AG09309 (cell line): ENCODE measurements at regions not wholly inside any gene's neighbourhood (a gene's known extent, or its start where the extent isn't known, plus 50 kb on each side); places are given as distances from the start of the nearest gene placed in this dataset.

Source experiments
- DNase-seq: peaks from one replicate; pipeline ENCODE4 v3.0.0-alpha.2; 2010; ENCODE audit warnings: low read depth
- H3K4me3 ChIP-seq: 2 replicates; pipeline ENCODE4 v1.5.1; 2011; ENCODE audit warnings: mild to moderate bottlenecking, low read depth, low read length, moderate library complexity; ENCODE audit not compliant: control insufficient read depth
- TF ChIP-seq, protein P1 (sequence below): IDR thresholded peaks from 2 replicates; pipeline ENCODE4 v1.5.1; 2011; ENCODE audit warnings: mild to moderate bottlenecking, low read depth, low read length, inconsistent platforms; ENCODE audit not compliant: insufficient read depth, control insufficient read depth; ENCODE audit errors: missing control alignments

DNA sequence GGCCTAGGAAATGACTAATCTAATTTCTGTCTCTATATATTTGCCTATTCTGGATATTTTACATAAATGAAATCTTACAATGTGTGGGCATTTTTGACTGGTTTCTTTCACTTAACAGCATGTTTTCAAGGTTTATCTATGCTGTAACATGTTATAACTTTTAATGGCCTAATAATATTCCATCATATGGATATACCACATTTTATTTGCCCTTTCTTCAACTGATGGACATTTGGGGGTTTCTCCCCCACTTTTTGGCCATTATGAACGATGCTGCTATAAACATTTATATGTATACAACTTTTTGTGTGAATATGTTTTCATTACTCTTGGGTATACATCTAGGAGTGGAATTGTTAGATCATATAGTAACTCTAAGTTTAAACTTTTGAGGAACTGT lies 357.3 kb upstream of the ADAMTS9 start:
- TF ChIP-seq, protein P1, sequence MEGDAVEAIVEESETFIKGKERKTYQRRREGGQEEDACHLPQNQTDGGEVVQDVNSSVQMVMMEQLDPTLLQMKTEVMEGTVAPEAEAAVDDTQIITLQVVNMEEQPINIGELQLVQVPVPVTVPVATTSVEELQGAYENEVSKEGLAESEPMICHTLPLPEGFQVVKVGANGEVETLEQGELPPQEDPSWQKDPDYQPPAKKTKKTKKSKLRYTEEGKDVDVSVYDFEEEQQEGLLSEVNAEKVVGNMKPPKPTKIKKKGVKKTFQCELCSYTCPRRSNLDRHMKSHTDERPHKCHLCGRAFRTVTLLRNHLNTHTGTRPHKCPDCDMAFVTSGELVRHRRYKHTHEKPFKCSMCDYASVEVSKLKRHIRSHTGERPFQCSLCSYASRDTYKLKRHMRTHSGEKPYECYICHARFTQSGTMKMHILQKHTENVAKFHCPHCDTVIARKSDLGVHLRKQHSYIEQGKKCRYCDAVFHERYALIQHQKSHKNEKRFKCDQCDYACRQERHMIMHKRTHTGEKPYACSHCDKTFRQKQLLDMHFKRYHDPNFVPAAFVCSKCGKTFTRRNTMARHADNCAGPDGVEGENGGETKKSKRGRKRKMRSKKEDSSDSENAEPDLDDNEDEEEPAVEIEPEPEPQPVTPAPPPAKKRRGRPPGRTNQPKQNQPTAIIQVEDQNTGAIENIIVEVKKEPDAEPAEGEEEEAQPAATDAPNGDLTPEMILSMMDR, result no peak
- no peak overlapping the region for H3K4me3 ChIP-seq
- no peak for DNase-seq

DNA sequence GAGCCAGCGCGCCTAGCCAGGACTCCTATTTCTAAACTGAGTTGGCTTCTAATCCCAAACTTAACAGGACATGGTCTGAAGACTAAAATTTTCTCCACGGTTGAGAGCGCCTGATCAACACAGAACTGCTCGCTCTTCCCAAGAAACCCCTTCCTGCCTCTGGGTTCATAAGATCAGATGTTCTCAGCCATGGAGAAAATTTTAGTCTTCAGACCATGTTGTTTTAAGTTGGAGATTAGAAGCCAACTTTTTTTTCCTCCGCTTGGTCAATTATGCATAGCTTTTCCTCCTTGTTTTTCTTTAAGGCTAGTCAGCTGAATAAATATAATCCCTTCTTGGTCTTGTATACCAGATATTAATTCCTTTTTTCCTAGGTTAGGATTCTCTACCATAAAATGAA lies 356.6 kb upstream of the ADAMTS9 start:
- no peak for DNase-seq
- TF ChIP-seq, protein P1, result no peak

DNA sequence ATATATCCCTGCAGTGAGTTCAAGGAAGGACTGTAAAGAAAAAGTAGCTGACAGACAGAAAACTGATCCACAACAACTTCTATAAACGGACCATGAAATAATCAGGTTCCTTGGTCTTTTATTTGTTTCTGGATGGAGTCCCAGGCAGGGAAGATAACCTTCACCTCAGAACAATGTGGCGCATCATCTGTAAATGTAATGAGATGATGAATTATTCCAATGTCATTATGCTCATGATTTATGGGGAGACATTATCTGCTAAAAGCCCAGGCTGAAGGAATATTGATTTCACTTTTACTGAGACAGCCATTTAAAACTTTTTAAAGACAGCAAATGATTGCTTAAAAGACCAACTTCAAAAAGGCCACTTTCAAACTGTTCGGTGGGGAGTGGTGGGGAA lies 354.9 kb upstream of the ADAMTS9 start:
- TF ChIP-seq, protein P1, result no peak
- no peak for DNase-seq
- no peak overlapping the region for H3K4me3 ChIP-seq

More for the DNA sequence above, 356.6 kb upstream of the ADAMTS9 start:
- no peak overlapping the region for H3K4me3 ChIP-seq

DNA sequence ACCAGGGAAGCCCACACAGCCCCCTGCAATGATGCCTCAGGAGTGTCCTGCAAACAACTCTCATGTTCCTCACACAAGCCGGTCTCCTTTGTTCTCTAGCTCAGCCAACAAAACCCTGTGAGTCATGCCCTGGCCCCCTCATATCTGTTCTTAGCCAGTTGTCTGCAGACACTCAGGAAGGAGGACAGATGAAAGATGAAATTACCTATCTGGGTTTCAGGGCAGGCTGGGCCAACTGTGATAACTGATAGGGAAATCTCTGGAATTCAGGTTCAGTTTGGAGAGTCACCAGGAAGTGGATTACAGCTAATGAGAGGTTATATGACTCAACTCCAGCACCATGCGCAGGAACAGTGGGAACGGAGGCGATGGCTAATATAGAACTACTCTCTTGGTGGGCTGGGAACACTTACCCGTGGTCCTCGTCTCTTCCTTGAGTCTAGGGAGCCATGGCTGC lies 352.0 kb upstream of the ADAMTS9 start:
- TF ChIP-seq, protein P1, result no peak
- no peak for DNase-seq
- no peak overlapping the region for H3K4me3 ChIP-seq

DNA sequence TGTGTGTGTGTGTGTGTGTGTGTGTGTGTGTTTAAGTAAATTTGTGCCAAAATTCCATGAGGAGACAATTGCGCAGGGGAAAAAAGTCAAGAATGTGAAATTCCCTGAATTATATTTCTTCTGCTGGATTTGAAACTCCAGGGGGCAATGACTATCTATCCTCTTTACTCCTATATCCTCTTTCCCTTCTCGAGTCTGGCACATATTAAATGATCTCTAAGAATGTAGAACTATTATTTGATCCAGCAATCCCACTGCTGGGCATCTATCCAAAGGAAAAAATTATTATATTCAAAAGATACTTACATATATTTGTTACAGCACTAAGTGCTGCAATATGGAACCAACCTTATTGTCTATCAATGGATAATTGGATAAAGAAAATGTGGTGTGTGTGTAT lies 350.1 kb upstream of the ADAMTS9 start:
- DNase-seq, result no peak
- no peak overlapping the region for H3K4me3 ChIP-seq
- TF ChIP-seq, protein P1, result no peak

DNA sequence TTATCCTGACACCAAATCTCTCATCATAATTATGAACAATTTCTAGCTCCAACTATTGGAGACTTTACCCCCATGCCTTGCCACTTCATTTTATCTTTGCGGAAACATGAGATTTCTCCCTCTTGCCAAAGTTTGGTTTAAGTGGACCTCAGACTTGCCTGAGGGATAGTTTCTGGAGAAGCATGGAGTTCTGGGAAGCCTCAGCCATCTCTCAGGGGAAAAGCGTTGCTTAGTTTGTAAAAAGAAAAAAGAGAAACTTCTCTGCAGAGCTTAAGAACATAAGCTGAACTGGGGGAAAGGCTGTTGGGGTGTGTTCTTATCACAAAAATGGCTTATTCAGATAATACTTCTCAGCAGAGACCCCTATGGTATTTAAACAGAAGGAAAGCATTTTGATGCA lies 347.4 kb upstream of the ADAMTS9 start:
- TF ChIP-seq, protein P1, result no peak
- no peak overlapping the region for H3K4me3 ChIP-seq
- no peak for DNase-seq

DNA sequence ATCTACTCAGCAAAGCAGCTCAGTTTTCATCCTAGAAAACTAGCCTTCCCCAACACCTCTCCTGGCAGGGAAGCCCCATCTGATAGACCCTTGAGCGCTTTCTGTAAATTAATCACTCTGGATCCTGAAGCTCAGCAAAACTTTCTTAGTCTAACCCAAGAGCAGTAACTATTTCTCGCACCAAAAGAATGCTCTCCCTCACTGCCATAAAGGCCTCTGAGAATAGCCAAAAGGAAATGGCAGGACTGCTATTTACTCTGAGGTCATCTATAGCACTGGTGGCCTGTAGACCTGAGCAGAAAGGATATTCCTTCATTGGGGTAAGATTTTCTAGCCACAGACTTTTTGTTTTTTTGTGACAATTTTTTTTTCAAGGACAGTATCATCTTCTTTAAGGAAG lies 345.8 kb upstream of the ADAMTS9 start:
- DNase-seq, result no peak
- TF ChIP-seq, protein P1, result no peak
- H3K4me3 ChIP-seq, result no peak overlapping the region
